Stimulated activated CD8-positive, alpha-beta memory T cell treated with anti-CD3 and anti-CD28 coated beads, Interleukin-4, amount 100 ng/mL, for 1 hour (primary cell): ENCODE measurements at regions not wholly inside any gene's neighbourhood (a gene's known extent, or its start where the extent isn't known, plus 50 kb on each side); places are given as distances from the start of the nearest gene placed in this dataset.
"Not testable (repeated sequence)": the region's sequence is repeated elsewhere in the genome, so short reads cannot be mapped to it uniquely, and the experiment has no call there.

Experiments
- DNase-seq, 2 donors: peaks; one replicate each; pipeline ENCODE4 v3.0.0-alpha.2; 2020; ENCODE audit warnings: low read depth in 2 of 2, low spot score in 1 of 2

GRCh38 chr6:131424475-131424874 is 148.6 kb upstream of the ARG1 start:
- DNase-seq: no peak

- DNase-seq: no peak
Measured at GRCh38 chr6:131427434-131428058, 145.5 kb upstream of the ARG1 start.

- no peak for DNase-seq
Measured at GRCh38 chr6:131430531-131430930, 142.5 kb upstream of the ARG1 start.

- no peak for DNase-seq
Measured at GRCh38 chr6:131431718-131432117, 141.3 kb upstream of the ARG1 start.

- no peak for DNase-seq
Measured at GRCh38 chr6:131433927-131434326, 139.1 kb upstream of the ARG1 start.

GRCh38 chr6:131436358-131436757 is 136.7 kb upstream of the ARG1 start:
- no peak for DNase-seq

- no peak for DNase-seq
Measured at GRCh38 chr6:131443014-131443413, 130.0 kb upstream of the ARG1 start.

- DNase-seq: no peak
Measured at GRCh38 chr6:131443514-131443913, 129.5 kb upstream of the ARG1 start.

- not testable (repeated sequence) for DNase-seq
Measured at GRCh38 chr6:131445356-131445755, 127.7 kb upstream of the ARG1 start.

GRCh38 chr6:131450861-131451260 is 122.2 kb upstream of the ARG1 start:
- DNase-seq: no peak

GRCh38 chr6:131451321-131452144 is 121.5 kb upstream of the ARG1 start:
- no peak for DNase-seq

- no peak for DNase-seq
Measured at GRCh38 chr6:131453803-131454202, 119.2 kb upstream of the ARG1 start.

- no peak for DNase-seq
Measured at GRCh38 chr6:131456565-131456964, 116.5 kb upstream of the ARG1 start.

GRCh38 chr6:131459005-131459404 is 114.0 kb upstream of the ARG1 start:
- DNase-seq: no peak

- DNase-seq: no peak
Measured at GRCh38 chr6:131460614-131461000, 112.4 kb upstream of the ARG1 start.

- DNase-seq: no peak
Measured at GRCh38 chr6:131469130-131469529, 103.9 kb upstream of the ARG1 start.

- DNase-seq: no peak
Measured at GRCh38 chr6:131470534-131470933, 102.5 kb upstream of the ARG1 start.

GRCh38 chr6:131471331-131471730 is 101.7 kb upstream of the ARG1 start:
- no peak for DNase-seq

GRCh38 chr6:131473303-131473702 is 99.7 kb upstream of the ARG1 start:
- DNase-seq: not testable (repeated sequence)

GRCh38 chr6:131476362-131476761 is 96.7 kb upstream of the ARG1 start:
- no peak for DNase-seq

- not testable (repeated sequence) for DNase-seq
Measured at GRCh38 chr6:131478740-131479211, 94.2 kb upstream of the ARG1 start.

- DNase-seq: no peak
Measured at GRCh38 chr6:131486608-131487007, 86.4 kb upstream of the ARG1 start.

- DNase-seq: no peak
Measured at GRCh38 chr6:131488780-131489179, 84.2 kb upstream of the ARG1 start.
